NCI-H226 (cell line): ENCODE measurements at regions not wholly inside any gene's neighbourhood (a gene's known extent, or its start where the extent isn't known, plus 50 kb on each side); places are given as distances from the start of the nearest gene placed in this dataset.
"Not testable (repeated sequence)": the region's sequence is repeated elsewhere in the genome, so short reads cannot be mapped to it uniquely, and the experiment has no call there.

ENCODE experiments used
- DNase-seq: peaks from one replicate; pipeline ENCODE4 v3.0.0-alpha.2; 2015

DNA sequence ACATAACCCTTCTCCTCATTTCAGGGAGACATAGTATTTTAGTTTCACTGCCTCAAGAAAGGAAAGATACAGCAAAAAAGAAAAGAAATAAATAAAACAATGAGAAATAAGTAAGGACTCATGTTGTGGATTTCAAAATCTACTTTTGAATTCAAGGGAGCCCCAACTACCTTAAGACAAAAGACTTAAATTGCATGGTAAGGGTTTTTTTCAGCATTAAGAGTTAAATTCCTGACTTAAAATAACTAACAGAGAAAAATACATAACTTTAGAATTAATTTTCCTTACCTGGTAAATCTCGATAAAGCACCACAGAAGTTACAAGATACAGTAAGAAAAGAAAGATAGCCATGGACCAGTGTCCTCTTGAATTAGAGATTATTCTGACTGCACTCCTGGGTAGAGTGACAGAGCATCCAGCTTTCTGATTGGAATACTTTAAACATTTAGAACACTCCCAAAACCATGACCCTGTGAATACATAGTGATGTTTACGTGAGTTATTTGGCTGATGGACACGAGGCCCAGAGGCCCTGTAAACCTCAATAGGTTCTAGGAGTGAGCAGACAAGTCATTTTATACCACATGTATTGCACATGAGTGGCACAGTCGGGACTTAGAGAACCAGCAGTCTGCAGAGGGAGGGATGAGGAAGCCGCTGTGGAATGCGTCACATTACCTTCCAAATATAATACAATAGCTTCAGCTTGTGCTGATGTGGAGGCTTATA lies 292.5 kb upstream of the SEMA3C start:
- peak; percentile 6 for DNase-seq

- peak; percentile 78 for DNase-seq
These were observed 291.6 kb upstream of the SEMA3C start for GRCh38 chr7:81210137-81211064.

- DNase-seq, result peak; percentile 60
These were observed 290.2 kb upstream of the SEMA3C start for GRCh38 chr7:81209059-81209458.

GRCh38 chr7:81207801-81208200 lies 288.9 kb upstream of the SEMA3C start:
- no peak for DNase-seq

DNA sequence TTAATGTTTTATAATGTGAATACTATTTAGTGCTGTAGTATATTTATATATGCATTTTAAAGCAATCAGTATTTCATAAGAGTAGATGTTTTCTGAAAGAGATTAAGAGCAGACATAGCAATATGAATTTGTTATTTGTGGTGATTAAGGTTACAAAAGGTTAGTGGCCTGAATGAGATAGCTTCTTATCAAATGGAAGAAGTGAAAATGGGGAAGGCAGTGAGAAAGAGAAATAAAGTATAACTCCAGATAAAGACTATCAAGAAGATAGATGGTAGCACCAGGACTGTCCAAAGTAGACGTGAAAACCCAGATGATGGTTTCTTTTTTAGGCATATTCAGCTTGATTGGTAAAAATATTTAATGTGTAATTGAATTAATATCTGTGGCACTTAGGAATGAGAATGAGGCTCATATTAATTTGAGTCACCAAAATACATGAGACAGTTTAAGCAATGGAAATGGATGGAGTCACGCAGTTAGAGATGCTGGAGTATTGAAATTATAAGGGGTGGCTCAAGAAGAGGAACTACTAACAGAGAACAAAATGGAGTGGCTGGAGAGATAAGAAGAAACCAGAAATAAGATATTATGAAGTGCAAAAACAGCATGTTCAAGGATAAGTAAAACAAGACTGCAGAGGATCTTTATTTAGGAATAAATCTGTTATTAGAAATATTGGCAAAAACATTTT lies 288.0 kb upstream of the SEMA3C start:
- no peak for DNase-seq

DNA sequence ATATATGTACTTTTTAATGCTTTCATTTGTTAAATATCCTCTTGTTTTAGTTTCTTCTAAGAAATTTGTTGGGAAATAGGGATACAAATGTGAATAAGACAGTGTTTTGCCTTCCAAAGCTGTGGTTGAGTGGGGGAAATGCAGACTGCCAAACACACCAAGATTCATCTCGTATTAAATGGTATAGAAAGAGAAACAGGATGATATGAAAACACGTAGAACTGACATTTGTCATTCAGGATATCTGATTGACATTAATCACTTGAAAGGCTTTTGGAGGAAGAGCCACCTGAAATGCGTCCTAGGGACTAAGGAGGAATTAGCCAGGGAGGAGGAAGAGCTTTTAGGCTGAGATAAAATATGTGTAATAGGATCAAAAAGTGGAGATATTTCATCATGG lies 287.4 kb upstream of the SEMA3C start:
- DNase-seq, result no peak

- no peak for DNase-seq
These were observed 282.3 kb upstream of the SEMA3C start for GRCh38 chr7:81201188-81201587.

DNA sequence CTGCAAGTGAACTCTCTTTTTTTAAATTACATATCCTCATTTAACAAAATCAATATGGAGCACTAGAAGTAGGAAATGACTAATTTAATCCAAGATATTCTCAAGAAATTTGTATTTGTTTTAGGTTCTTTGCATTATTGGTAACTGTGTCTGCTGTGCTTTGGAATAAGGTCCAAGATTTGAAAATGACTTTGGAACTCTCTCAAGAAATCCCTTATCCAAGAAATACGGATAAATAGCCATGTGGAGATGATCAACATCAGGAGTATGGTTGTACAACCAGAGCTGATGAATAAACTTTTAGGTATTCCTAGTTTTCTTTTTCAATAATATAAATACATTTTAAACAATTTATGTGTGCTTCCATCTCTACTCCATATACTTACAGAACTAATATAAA lies 279.9 kb upstream of the SEMA3C start:
- DNase-seq, result no peak

DNA sequence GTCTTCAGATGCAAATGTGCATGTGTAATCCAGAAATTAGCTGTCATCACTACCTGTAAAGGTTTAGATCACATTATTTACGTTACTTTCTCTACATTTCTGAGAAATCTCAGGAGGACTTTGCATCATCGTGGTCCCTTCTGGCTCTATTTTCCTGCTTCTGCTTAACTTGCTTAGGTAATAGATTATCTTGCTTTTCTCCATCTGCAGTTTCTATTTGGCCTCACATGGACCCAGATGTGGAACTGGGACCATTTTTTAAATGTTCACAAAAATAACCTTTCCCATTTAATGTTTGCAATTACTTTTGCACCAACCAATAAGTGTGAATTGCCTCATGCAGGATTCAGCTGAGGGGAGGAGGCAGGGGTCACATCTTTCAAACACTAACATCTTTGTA lies 278.4 kb upstream of the SEMA3C start:
- DNase-seq, result no peak

- peak; percentile 32 for DNase-seq
These were observed 276.2 kb upstream of the SEMA3C start for GRCh38 chr7:81195033-81195432.

DNA sequence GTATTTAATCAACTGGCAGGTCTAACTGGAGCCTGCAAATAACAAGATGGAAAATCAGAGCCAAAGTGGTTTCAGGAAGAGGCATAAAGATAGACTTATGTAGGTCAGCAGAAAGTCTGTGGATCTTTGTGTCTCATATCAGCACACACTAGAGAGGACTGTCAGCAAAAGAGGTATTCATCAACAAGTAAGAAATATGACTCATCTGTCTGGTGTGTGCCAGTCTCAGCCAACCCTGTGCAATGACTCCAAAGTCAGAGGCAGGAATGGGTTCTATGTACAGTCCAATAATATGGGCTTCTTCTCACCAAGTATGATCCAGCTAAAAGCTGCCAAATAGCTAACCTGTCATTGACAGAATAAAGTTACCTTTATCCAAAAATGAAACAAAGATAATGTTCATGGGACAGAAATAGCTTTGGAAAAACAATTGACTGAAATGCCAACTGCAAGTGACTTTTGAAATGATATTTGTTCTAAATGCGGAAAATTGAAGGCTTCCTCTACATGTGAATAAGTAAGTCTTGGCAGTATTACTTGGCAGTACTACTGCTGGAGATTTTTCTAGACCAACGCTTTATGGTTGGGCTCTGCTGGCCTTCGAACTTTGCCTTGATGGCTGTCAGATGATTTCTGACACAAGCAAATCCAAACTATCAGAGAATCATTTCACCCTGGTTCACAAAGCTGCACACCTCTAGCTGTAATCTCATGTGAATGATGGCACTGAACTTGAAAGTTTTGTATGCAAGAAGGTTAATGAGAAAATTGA lies 272.3 kb upstream of the SEMA3C start:
- peak; percentile 77 for DNase-seq

DNA sequence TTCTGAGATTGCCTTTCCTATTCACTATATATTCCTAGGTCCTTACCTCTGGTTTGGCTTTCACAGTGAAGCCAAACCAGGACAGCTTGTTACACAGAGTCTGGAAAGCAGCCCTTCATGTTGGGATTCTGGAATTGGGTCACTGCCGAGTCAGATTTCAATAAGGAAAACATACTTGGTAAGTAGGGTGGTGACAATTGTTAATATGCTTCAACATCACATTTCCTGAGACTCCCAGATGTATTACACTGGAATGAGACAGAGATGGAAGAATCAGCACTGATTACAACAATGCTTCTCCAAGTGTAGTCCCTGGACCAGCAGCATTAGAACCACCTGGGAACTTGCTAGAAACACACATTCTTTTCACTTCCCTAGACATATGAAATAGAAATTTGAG lies 268.9 kb upstream of the SEMA3C start:
- no peak for DNase-seq

DNA sequence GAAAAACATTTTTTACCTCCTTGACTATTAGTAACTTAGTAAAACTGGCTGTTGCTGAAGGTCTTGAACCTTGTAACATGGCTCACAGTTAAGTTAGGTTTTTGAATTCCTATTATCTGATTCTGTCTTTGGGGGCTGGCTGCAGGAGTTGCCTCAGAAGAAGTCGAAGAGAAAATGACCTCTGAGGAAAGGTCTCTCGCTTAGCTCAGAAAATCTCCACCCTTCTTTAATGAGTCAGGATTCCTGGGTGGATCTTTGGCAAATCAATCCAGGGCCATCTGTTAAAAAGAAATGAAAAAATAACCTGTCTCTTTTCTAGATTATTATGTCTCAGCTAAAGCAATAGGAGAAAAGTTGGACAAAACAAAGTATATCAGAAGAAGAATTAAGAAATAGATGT lies 267.8 kb upstream of the SEMA3C start:
- DNase-seq, result no peak

DNA sequence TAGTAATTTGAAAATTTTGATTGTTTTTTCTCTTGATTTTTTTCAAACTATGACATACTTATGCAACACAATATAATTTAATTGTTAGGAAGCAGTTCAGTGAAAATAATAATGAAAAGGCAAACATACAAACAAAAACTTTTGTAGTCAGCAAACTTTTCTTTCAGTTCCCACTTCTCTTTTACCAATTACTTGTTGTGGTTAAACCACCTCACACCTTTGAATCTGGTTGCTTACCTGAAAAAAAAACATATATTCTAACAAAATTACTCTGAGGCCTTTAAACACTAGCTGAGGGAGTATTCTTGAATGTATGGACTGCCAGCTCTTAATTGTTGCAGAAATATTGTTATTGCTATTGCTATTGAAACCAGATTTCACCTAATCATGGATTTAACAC lies 266.2 kb upstream of the SEMA3C start:
- DNase-seq, result no peak

- no peak for DNase-seq
These were observed 264.5 kb upstream of the SEMA3C start for GRCh38 chr7:81183326-81183725.

DNA sequence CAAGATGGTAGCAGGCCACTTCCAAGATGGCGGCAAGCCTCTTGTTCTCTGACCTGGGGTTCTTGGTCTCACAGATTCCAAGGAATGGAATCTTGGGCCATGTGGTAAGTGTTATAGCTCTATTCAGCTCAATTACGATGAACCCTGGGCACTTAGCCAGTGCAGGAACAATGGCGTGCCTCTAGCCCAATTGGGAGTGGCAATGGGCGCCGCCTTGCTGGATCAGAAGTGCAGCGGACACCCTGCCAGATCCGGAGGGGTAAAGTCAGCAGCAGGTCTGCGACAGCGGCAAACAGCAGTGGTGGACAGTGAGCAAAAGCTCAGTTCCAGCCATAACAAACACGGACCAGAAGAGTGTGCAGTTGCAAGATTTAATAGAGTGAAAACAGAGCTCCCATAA lies 263.2 kb upstream of the SEMA3C start:
- not testable (repeated sequence) for DNase-seq

- DNase-seq, result no peak
These were observed 262.2 kb upstream of the SEMA3C start for GRCh38 chr7:81181066-81181465.

DNA sequence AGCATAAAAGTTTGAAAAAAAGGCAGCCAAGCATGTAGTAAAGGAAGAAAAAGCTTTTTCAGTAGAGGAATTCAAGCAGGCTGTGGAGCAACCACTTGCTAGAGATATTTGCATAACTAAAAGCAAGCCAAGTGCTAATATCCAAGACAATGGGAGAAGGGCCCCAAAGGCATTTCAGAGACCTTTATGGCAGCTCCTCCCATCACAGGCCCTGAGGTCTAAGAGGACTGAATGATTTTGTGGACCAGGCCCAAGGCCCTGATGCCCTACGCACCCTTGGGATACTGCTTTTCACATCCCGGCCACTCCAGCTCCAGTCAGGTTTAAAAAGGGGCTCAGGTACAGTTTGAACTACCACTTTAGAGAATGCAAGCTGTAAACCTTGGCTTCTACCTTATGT lies 261.7 kb upstream of the SEMA3C start:
- no peak for DNase-seq

GRCh38 chr7:81175275-81175940 lies 256.6 kb upstream of the SEMA3C start:
- DNase-seq, result no peak

DNA sequence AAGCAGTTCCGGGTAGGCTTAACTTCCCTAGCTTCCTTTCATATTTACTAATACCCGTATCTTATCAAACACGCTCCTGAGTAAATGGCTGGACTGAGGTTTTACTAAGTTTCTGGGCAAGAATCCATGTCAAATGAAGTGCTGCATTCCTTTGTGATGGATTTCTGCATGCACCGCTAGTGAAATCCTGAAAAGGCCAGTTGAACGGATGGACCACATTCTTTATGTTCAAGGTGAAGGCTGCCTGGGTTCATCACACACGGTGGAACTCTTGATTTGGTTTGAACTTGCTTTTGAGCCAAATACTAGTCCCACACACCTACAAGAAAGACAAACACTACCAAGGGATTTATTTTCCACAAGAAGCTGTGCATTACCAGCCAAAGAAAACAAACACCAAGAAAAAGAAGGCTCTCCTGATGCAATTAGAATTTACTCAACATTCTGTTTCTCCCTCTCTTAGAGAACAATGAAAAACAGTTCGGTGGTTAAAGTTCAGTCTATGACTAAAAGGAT lies 255.0 kb upstream of the SEMA3C start:
- DNase-seq, result peak; percentile 97

DNA sequence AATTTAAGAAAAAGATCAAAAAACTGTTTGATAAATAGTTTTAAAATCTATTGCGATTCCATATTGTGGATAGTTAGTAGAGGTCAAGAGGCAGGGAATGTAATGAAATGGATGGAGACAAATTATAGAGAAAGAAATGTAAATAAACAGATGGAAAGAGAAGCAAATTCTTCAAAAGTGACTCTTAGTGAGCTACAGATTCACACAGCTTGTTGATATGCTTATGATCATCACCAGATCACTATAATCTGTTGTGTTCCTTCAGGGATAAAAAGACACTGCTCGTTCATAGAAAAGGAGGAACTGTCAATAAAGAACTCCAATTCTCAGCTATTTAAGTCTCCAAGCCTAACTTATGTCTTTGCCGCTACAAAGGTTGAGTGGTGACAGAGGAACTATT lies 251.4 kb upstream of the SEMA3C start:
- no peak for DNase-seq

GRCh38 chr7:81167934-81168333 lies 249.1 kb upstream of the SEMA3C start:
- DNase-seq, result no peak
